CD14-positive monocyte (primary cell): ENCODE measurements at regions not wholly inside any gene's neighbourhood (a gene's known extent, or its start where the extent isn't known, plus 50 kb on each side); places are given as distances from the start of the nearest gene placed in this dataset.

Experiments used
- DNase-seq, 3 donors: peaks; one replicate each; pipeline ENCODE4 v3.0.0-alpha.2; 2011 to 2022
- H2AFZ ChIP-seq: 2 replicates; pipeline ENCODE4 v1.6.0; 2012; ENCODE audit warnings: mild to moderate bottlenecking, low read depth, low read length, inconsistent platforms; ENCODE audit not compliant: insufficient read depth, poor library complexity, severe bottlenecking
- H3K27ac ChIP-seq, 2 donors: 1 replicate in 1 of 2; 2 replicates in 1 of 2; pipeline ENCODE4 v1.5.1; 2012 to 2013; ENCODE audit warnings: low read length in 2 of 2, control low read depth in 1 of 2, inconsistent platforms in 1 of 2, low read depth in 1 of 2, mild to moderate bottlenecking in 1 of 2
- H3K27me3 ChIP-seq, 2 donors: one replicate each; pipeline versions ENCODE4 v1.6.0 to v1.6.1; 2011 to 2013; ENCODE audit warnings: low read length in 2 of 2; ENCODE audit not compliant: control insufficient read depth in 2 of 2, insufficient read depth in 2 of 2
- H3K36me3 ChIP-seq, 2 donors: replicated peaks in 1 of 2; 1 replicate in 1 of 2; 2 replicates in 1 of 2; pipeline versions ENCODE4 v1.5.1 to v1.6.1; 2012 to 2013; ENCODE audit warnings: low read length in 2 of 2, control low read depth in 1 of 2, inconsistent platforms in 1 of 2, mild to moderate bottlenecking in 1 of 2; ENCODE audit not compliant: insufficient read depth in 2 of 2, control insufficient read depth in 1 of 2
- H3K4me1 ChIP-seq, 2 donors: 1 replicate in 1 of 2; 2 replicates in 1 of 2; pipeline versions ENCODE4 v1.5.1 to v1.6.1; 2012 to 2013; ENCODE audit warnings: low read length in 2 of 2, control low read depth in 1 of 2, inconsistent platforms in 1 of 2, mild to moderate bottlenecking in 1 of 2, moderate library complexity in 1 of 2; ENCODE audit not compliant: insufficient read depth in 2 of 2, control insufficient read depth in 1 of 2
- H3K4me2 ChIP-seq: replicated peaks from 2 replicates; pipeline ENCODE3; 2012; ENCODE audit warnings: low read length, moderate library complexity, mild to moderate bottlenecking; ENCODE audit not compliant: poor library complexity, severe bottlenecking; ENCODE audit errors: extremely low read depth
- H3K4me3 ChIP-seq, 3 experiments: fragments of 200-600 bp in 1 of 3; sonication (generic) in 1 of 3; replicated peaks in 1 of 3; 1 replicate in 2 of 3; 2 replicates in 1 of 3; pipeline ENCODE4 v1.5.1; 2011 to 2013; ENCODE audit warnings: low read length in 3 of 3, mild to moderate bottlenecking in 3 of 3, control low read depth in 2 of 3, low read depth in 2 of 3, inconsistent platforms in 1 of 3, moderate library complexity in 1 of 3
- H3K79me2 ChIP-seq: 2 replicates; pipeline ENCODE4 v1.6.0; 2012; ENCODE audit warnings: mild to moderate bottlenecking, control low read depth, inconsistent platforms, low read length, moderate library complexity; ENCODE audit not compliant: insufficient read depth
- H3K9ac ChIP-seq: 2 replicates; pipeline ENCODE4 v1.6.0; 2017; ENCODE audit warnings: low read length, mild to moderate bottlenecking; ENCODE audit not compliant: insufficient read depth, poor library complexity, severe bottlenecking
- H3K9me3 ChIP-seq, 2 donors: replicated peaks in 1 of 2; 1 replicate in 1 of 2; 2 replicates in 1 of 2; pipeline versions ENCODE4 v1.5.1 to v1.6.1; 2012 to 2013; ENCODE audit warnings: low read length in 2 of 2, control low read depth in 1 of 2; ENCODE audit not compliant: control insufficient read depth in 1 of 2, insufficient read depth in 1 of 2
- H4K20me1 ChIP-seq: 2 replicates; pipeline ENCODE4 v1.6.0; 2012; ENCODE audit warnings: mild to moderate bottlenecking, low read length, control low read depth, moderate library complexity; ENCODE audit not compliant: insufficient read depth
- H3K27ac Mint-ChIP-seq, 7 donors: one replicate each; pipeline ENCODE4 v1.8.0; 2020; ENCODE audit warnings: mild to moderate bottlenecking in 7 of 7, mixed read lengths in 7 of 7, moderate library complexity in 6 of 7, inconsistent platforms in 2 of 7
- H3K27me3 Mint-ChIP-seq, 3 donors: one replicate each; pipeline ENCODE4 v1.8.0; 2021 to 2022; ENCODE audit warnings: low read depth in 3 of 3, mild to moderate bottlenecking in 3 of 3, mixed read lengths in 3 of 3, moderate library complexity in 3 of 3, inconsistent platforms in 1 of 3
- H3K36me3 Mint-ChIP-seq, 2 donors: one replicate each; pipeline ENCODE4 v1.8.0; 2020; ENCODE audit warnings: mixed read lengths in 2 of 2, inconsistent platforms in 1 of 2, mild to moderate bottlenecking in 1 of 2
- H3K4me1 Mint-ChIP-seq: one replicate; pipeline ENCODE4 v1.8.0; 2020; ENCODE audit warnings: mild to moderate bottlenecking, mixed read lengths
- H3K4me3 Mint-ChIP-seq, 2 donors: one replicate each; pipeline ENCODE4 v1.8.0; 2020; ENCODE audit warnings: mild to moderate bottlenecking in 2 of 2, mixed read lengths in 2 of 2, moderate library complexity in 1 of 2
- H3K9me3 Mint-ChIP-seq, 7 donors: one replicate each; pipeline ENCODE4 v1.8.0; 2020 to 2022; ENCODE audit warnings: mixed read lengths in 7 of 7, mild to moderate bottlenecking in 6 of 7, moderate library complexity in 6 of 7, inconsistent platforms in 2 of 7
- WGBS: methylation state at CpG from one replicate; pipeline ENCODE4 v1.1.5; 2013; ENCODE audit warnings: missing lambda C conversion rate; ENCODE audit not compliant: insufficient coverage; 5-methylcytosine and 5-hydroxymethylcytosine counted together
- intact Hi-C, 2 donors: fragments of 100-400 bp; cut with micrococcal nuclease; formaldehyde crosslinking; loops; one replicate each; pipeline versions ENCODE4 v1.15.0 to v1.15.1; 2023
- TF ChIP-seq, protein P1 (sequence below): fragments of 200-600 bp; IDR thresholded peaks from one replicate; pipeline ENCODE4 v1.8.0; 2022; ENCODE audit warnings: antibody characterized with exemption, mild to moderate bottlenecking

DNA sequence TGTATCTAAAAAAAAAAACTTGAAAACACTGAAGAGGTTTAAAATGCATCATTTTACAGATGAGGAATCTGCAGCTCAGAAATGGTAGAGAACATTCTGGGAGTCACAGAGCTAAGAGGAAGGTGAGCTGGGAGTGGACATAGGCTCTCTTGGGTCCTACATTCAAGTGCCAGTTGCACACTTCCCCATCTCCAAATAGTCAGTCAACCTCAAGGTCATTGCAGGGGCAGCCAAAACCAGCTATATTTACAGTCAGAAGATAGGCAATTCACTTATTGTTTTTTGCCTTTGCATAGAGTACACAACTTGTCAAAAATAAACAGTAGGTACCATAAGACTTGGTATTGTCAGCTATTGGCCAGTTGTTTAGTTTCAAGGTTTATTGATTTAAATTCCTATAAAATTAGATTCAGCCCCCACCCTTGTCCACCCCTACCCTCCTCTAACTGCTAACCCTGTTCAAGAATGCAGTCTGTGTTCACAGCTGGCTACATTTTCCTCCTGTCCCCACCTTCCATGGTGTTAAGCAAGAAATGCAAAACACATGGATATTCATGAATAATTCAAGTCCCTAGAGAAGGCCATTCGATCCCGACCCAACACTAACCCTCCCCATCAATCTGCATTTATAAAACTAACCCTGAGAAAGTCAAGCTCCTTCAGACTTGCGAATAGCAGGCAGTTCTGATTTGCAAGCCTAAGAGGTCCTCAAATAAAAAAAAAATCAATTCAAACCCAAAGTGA, 567.0 kb upstream of the MCTP2 start:
- H3K27me3 Mint-ChIP-seq = peaks cover 3 to 4% (median 3%) of the 10 kb centered on the region in 3 donors
- H4K20me1 ChIP-seq = no peaks in the 10 kb centered on the region
- TF ChIP-seq, protein P1, sequence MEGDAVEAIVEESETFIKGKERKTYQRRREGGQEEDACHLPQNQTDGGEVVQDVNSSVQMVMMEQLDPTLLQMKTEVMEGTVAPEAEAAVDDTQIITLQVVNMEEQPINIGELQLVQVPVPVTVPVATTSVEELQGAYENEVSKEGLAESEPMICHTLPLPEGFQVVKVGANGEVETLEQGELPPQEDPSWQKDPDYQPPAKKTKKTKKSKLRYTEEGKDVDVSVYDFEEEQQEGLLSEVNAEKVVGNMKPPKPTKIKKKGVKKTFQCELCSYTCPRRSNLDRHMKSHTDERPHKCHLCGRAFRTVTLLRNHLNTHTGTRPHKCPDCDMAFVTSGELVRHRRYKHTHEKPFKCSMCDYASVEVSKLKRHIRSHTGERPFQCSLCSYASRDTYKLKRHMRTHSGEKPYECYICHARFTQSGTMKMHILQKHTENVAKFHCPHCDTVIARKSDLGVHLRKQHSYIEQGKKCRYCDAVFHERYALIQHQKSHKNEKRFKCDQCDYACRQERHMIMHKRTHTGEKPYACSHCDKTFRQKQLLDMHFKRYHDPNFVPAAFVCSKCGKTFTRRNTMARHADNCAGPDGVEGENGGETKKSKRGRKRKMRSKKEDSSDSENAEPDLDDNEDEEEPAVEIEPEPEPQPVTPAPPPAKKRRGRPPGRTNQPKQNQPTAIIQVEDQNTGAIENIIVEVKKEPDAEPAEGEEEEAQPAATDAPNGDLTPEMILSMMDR = no peak
- H3K4me3 Mint-ChIP-seq = no peak overlapping the region
- H3K36me3 Mint-ChIP-seq = no peaks in the 10 kb centered on the region
- no peak overlapping the region for H2AFZ ChIP-seq
- no peaks in the 10 kb centered on the region for H3K4me1 Mint-ChIP-seq
- DNase-seq = no peak
- no peak overlapping the region for H3K27ac ChIP-seq
- no peaks in the 10 kb centered on the region for H3K36me3 ChIP-seq
- H3K4me1 ChIP-seq = no peaks in the 10 kb centered on the region
- H3K27ac Mint-ChIP-seq = no peak overlapping the region
- H3K9me3 Mint-ChIP-seq = no peaks in the 10 kb centered on the region
- no peak overlapping the region for H3K4me2 ChIP-seq
- no peaks in the 10 kb centered on the region for H3K9me3 ChIP-seq
- no peaks in the 10 kb centered on the region for H3K79me2 ChIP-seq
- H3K27me3 ChIP-seq = no peaks in the 10 kb centered on the region
- intact Hi-C loops = no loop called here
- H3K9ac ChIP-seq = no peak overlapping the region
- 67% methylated on average over 2 of the region's 3 CpGs for WGBS
- no peak overlapping the region for H3K4me3 ChIP-seq

DNA sequence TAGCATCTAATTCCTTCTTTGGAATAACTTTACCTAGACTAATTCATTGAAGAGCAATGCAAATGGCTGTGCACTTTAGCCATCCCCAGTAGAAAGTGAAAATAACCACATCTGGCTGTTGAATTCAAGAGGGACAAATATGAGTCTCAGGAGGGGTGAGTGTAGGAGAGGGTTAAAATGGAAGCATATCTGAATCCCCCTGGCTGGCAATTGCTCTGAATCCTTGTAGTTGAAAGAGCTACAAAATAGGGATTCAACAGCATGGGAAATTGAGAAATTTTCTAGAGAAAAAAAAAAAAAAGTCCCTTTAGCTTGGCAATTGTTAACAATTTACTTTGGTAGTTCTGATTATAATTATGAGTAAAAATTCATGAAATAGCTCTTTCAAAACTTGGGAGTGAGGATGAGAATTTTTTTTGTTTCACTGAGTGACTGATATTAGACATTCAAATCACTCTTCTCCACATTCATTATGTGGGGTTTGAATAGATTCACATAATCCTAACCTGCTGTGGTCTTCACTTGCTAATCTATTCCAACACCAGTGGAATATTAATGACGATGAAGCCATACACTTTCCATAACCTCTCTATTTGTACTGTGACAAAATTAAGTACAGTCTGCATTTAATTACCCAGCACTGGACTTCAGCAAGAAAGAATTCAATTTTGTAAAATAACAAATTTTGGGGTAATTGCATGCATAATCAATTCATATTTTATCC, 569.0 kb upstream of the MCTP2 start:
- Mint-ChIP-seq H3K4me1 (no peaks in the 10 kb centered on the region), H3K27ac (no peak overlapping the region), H3K27me3 (peaks cover 3 to 4% (median 3%) of the 10 kb centered on the region in 3 donors), H3K4me3 (no peak overlapping the region), H3K9me3 (no peaks in the 10 kb centered on the region), H3K36me3 (no peaks in the 10 kb centered on the region)
- Histone ChIP-seq H3K36me3 (no peaks in the 10 kb centered on the region), H2AFZ (no peak overlapping the region), H3K27ac (no peak overlapping the region), H3K27me3 (no peaks in the 10 kb centered on the region), H3K9ac (no peak overlapping the region), H3K79me2 (no peaks in the 10 kb centered on the region), H3K4me3 (no peak overlapping the region), H3K9me3 (no peaks in the 10 kb centered on the region), H3K4me1 (no peaks in the 10 kb centered on the region), H3K4me2 (no peak overlapping the region), H4K20me1 (no peaks in the 10 kb centered on the region)
- no CpG with 5 or more reads among the region's 1 CpG for WGBS
- TF ChIP-seq, protein P1 = no peak
- no peak for DNase-seq
- intact Hi-C loops = no loop called here
